Activated naive CD4-positive, alpha-beta T cell treated with anti-CD3 and anti-CD28 coated beads, Interleukin-2, amount 50 U/mL, for 24 hours (primary cell): ENCODE measurements at regions not wholly inside any gene's neighbourhood (a gene's known extent, or its start where the extent isn't known, plus 50 kb on each side); places are given as distances from the start of the nearest gene placed in this dataset.
A peak's percentile ranks its signal among the peaks of the same experiment; 100 is the strongest.

Experiments
- H3K27ac Mint-ChIP-seq: one replicate; pipeline ENCODE4 v1.8.0; 2021; ENCODE audit warnings: mild to moderate bottlenecking, mixed read lengths
- H3K27me3 Mint-ChIP-seq: one replicate; pipeline ENCODE4 v1.8.0; 2021; ENCODE audit warnings: mixed read lengths
- H3K36me3 Mint-ChIP-seq: one replicate; pipeline ENCODE4 v1.8.0; 2021; ENCODE audit warnings: mixed read lengths
- H3K4me1 Mint-ChIP-seq: one replicate; pipeline ENCODE4 v1.8.0; 2021; ENCODE audit warnings: mixed read lengths
- H3K4me3 Mint-ChIP-seq: one replicate; pipeline ENCODE4 v1.8.0; 2021; ENCODE audit warnings: mild to moderate bottlenecking, mixed read lengths
- H3K9me3 Mint-ChIP-seq: one replicate; pipeline ENCODE4 v1.8.0; 2021; ENCODE audit warnings: mixed read lengths

GRCh38 chr13:40069173-40070044 is 413.9 kb downstream of the COG6 start:
- Mint-ChIP-seq H3K4me3 (peak overlapping the region; percentile 66), H3K36me3 (peaks cover 1% of the 10 kb centered on the region), H3K9me3 (no peaks in the 10 kb centered on the region), H3K4me1 (peaks cover 35% of the 10 kb centered on the region), H3K27ac (peak overlapping the region; percentile 43), H3K27me3 (no peaks in the 10 kb centered on the region)

GRCh38 chr13:40070357-40070756 is 414.9 kb downstream of the COG6 start:
- Mint-ChIP-seq H3K27me3 (no peaks in the 10 kb centered on the region), H3K4me3 (no peak overlapping the region), H3K36me3 (peaks cover 1% of the 10 kb centered on the region), H3K9me3 (no peaks in the 10 kb centered on the region), H3K27ac (peak overlapping the region; percentile 72), H3K4me1 (peaks cover 32% of the 10 kb centered on the region)

GRCh38 chr13:40072663-40073120 is 417.2 kb downstream of the COG6 start:
- no peaks in the 10 kb centered on the region for H3K9me3 Mint-ChIP-seq
- peaks cover 44% of the 10 kb centered on the region for H3K4me1 Mint-ChIP-seq
- no peaks in the 10 kb centered on the region for H3K36me3 Mint-ChIP-seq
- no peaks in the 10 kb centered on the region for H3K27me3 Mint-ChIP-seq
- no peak overlapping the region for H3K27ac Mint-ChIP-seq
- no peak overlapping the region for H3K4me3 Mint-ChIP-seq

GRCh38 chr13:40074338-40074737 is 418.9 kb downstream of the COG6 start:
- Mint-ChIP-seq H3K4me1 (peaks cover 40% of the 10 kb centered on the region), H3K36me3 (no peaks in the 10 kb centered on the region), H3K4me3 (no peak overlapping the region), H3K27ac (no peak overlapping the region), H3K27me3 (no peaks in the 10 kb centered on the region), H3K9me3 (no peaks in the 10 kb centered on the region)

GRCh38 chr13:40075281-40075680 is 419.8 kb downstream of the COG6 start:
- H3K4me1 Mint-ChIP-seq: peaks cover 31% of the 10 kb centered on the region
- H3K27ac Mint-ChIP-seq: no peak overlapping the region
- no peaks in the 10 kb centered on the region for H3K36me3 Mint-ChIP-seq
- no peak overlapping the region for H3K4me3 Mint-ChIP-seq
- H3K27me3 Mint-ChIP-seq: no peaks in the 10 kb centered on the region
- no peaks in the 10 kb centered on the region for H3K9me3 Mint-ChIP-seq

GRCh38 chr13:40076765-40077362 is 421.4 kb downstream of the COG6 start:
- Mint-ChIP-seq H3K36me3 (no peaks in the 10 kb centered on the region), H3K9me3 (no peaks in the 10 kb centered on the region), H3K27me3 (no peaks in the 10 kb centered on the region), H3K4me1 (peaks cover 20% of the 10 kb centered on the region), H3K27ac (no peak overlapping the region), H3K4me3 (no peak overlapping the region)

- no peaks in the 10 kb centered on the region for H3K27me3 Mint-ChIP-seq
- H3K36me3 Mint-ChIP-seq: no peaks in the 10 kb centered on the region
- H3K4me1 Mint-ChIP-seq: peaks cover 20% of the 10 kb centered on the region
- H3K4me3 Mint-ChIP-seq: no peak overlapping the region
- no peak overlapping the region for H3K27ac Mint-ChIP-seq
- no peaks in the 10 kb centered on the region for H3K9me3 Mint-ChIP-seq
Observed at GRCh38 chr13:40077396-40078027, 422.1 kb downstream of the COG6 start.

GRCh38 chr13:40079721-40080120 is 424.3 kb downstream of the COG6 start:
- H3K27ac Mint-ChIP-seq: no peak overlapping the region
- no peaks in the 10 kb centered on the region for H3K27me3 Mint-ChIP-seq
- H3K4me3 Mint-ChIP-seq: no peak overlapping the region

GRCh38 chr13:40080676-40081075 is 425.2 kb downstream of the COG6 start:
- Mint-ChIP-seq H3K36me3 (no peaks in the 10 kb centered on the region), H3K27me3 (no peaks in the 10 kb centered on the region), H3K4me3 (no peak overlapping the region), H3K27ac (no peak overlapping the region), H3K4me1 (peaks cover 10% of the 10 kb centered on the region), H3K9me3 (no peaks in the 10 kb centered on the region)

More at GRCh38 chr13:40079721-40080120, 424.3 kb downstream of the COG6 start:
- no peaks in the 10 kb centered on the region for H3K9me3 Mint-ChIP-seq
- H3K36me3 Mint-ChIP-seq: no peaks in the 10 kb centered on the region
- peaks cover 17% of the 10 kb centered on the region for H3K4me1 Mint-ChIP-seq

GRCh38 chr13:40082639-40083038 is 427.2 kb downstream of the COG6 start:
- H3K27ac Mint-ChIP-seq: no peak overlapping the region
- no peaks in the 10 kb centered on the region for H3K27me3 Mint-ChIP-seq
- H3K9me3 Mint-ChIP-seq: no peaks in the 10 kb centered on the region
- no peak overlapping the region for H3K4me3 Mint-ChIP-seq
- H3K36me3 Mint-ChIP-seq: no peaks in the 10 kb centered on the region
- H3K4me1 Mint-ChIP-seq: peaks cover 1% of the 10 kb centered on the region

GRCh38 chr13:40083841-40084240 is 428.4 kb downstream of the COG6 start:
- no peaks in the 10 kb centered on the region for H3K4me1 Mint-ChIP-seq
- H3K27ac Mint-ChIP-seq: no peak overlapping the region
- H3K36me3 Mint-ChIP-seq: no peaks in the 10 kb centered on the region
- H3K4me3 Mint-ChIP-seq: no peak overlapping the region
- no peaks in the 10 kb centered on the region for H3K27me3 Mint-ChIP-seq
- H3K9me3 Mint-ChIP-seq: no peaks in the 10 kb centered on the region

GRCh38 chr13:40084934-40085333 is 429.5 kb downstream of the COG6 start:
- Mint-ChIP-seq H3K9me3 (no peaks in the 10 kb centered on the region), H3K4me1 (no peaks in the 10 kb centered on the region), H3K36me3 (no peaks in the 10 kb centered on the region), H3K4me3 (no peak overlapping the region), H3K27ac (no peak overlapping the region), H3K27me3 (no peaks in the 10 kb centered on the region)

GRCh38 chr13:40087091-40088002 is 431.9 kb downstream of the COG6 start:
- Mint-ChIP-seq H3K4me3 (no peak overlapping the region), H3K27me3 (no peaks in the 10 kb centered on the region)

GRCh38 chr13:40094056-40094455 is 438.6 kb downstream of the COG6 start:
- Mint-ChIP-seq H3K27me3 (no peaks in the 10 kb centered on the region), H3K36me3 (no peaks in the 10 kb centered on the region), H3K4me3 (no peak overlapping the region), H3K27ac (no peak overlapping the region), H3K4me1 (peaks cover 20% of the 10 kb centered on the region), H3K9me3 (no peaks in the 10 kb centered on the region)

More at GRCh38 chr13:40087091-40088002, 431.9 kb downstream of the COG6 start:
- Mint-ChIP-seq H3K27ac (no peak overlapping the region), H3K9me3 (no peaks in the 10 kb centered on the region), H3K36me3 (no peaks in the 10 kb centered on the region), H3K4me1 (no peaks in the 10 kb centered on the region)

- no peaks in the 10 kb centered on the region for H3K27me3 Mint-ChIP-seq
- no peaks in the 10 kb centered on the region for H3K9me3 Mint-ChIP-seq
- H3K4me1 Mint-ChIP-seq: peaks cover 20% of the 10 kb centered on the region
- H3K4me3 Mint-ChIP-seq: no peak overlapping the region
- no peaks in the 10 kb centered on the region for H3K36me3 Mint-ChIP-seq
- peak overlapping the region; percentile 24 for H3K27ac Mint-ChIP-seq
Observed at GRCh38 chr13:40095695-40096356, 440.4 kb downstream of the COG6 start.
